A549 (cell line): ENCODE measurements at regions not wholly inside any gene's neighbourhood (a gene's known extent, or its start where the extent isn't known, plus 50 kb on each side); places are given as distances from the start of the nearest gene placed in this dataset.

Experiments
- ATAC-seq, 2 experiments: fragments of 200-7000 bp in 1 of 2; fragments of >200 bp in 1 of 2; cut with Nextera tagmentation in 1 of 2; cut with Tn5 transposase in 1 of 2; 3 replicates each; pipeline versions ENCODE4 v1.8.0 to v1.9.1; 2018 to 2020; ENCODE audit warnings: mild to moderate bottlenecking in 1 of 2, moderate library complexity in 1 of 2
- CTCF ChIA-PET: fragments of 300-600 bp; sonication (Branson Sonifier 250); formaldehyde crosslinking; extraction: SDS; loops from one replicate; lab custom pipeline; 2021; ENCODE audit warnings: antibody characterized with exemption, inconsistent platforms; lab: Yijun Ruan, JAX
- POLR2A ChIA-PET: fragments of 350-600 bp; formaldehyde crosslinking; extraction: SDS; loops from one replicate; lab custom pipeline; 2021; ENCODE audit warnings: antibody characterized with exemption, inconsistent platforms; lab: Yijun Ruan, JAX
- DNase-seq, 2 experiments: peaks; one replicate each; pipeline versions ENCODE4 v3.0.0 to v3.0.0-alpha.2; 2011 to 2016; ENCODE audit warnings: low read depth in 1 of 2, low spot score in 1 of 2
- FAIRE-seq: peaks from 2 replicates; lab custom pipeline; 2011; peaks lifted over from hg19 to GRCh38; lab: Jason Lieb, UNC
- H3K27ac ChIP-seq, 2 experiments: fragments of >200 bp; sonication (Bioruptor Twin); formaldehyde crosslinking; 3 replicates each; pipeline ENCODE4 v1.5.1; 2016 to 2017
- H3K4me1 ChIP-seq: fragments of >200 bp; sonication (Bioruptor Twin); formaldehyde crosslinking; 3 replicates; pipeline ENCODE4 v1.6.1; 2016
- H3K4me2 ChIP-seq: fragments of >200 bp; sonication (Bioruptor Twin); formaldehyde crosslinking; 3 replicates; pipeline ENCODE4 v1.6.1; 2016
- H3K4me3 ChIP-seq: fragments of >200 bp; sonication (Bioruptor Twin); formaldehyde crosslinking; 3 replicates; pipeline ENCODE4 v1.5.1; 2016
- H3K9me3 ChIP-seq: fragments of >200 bp; sonication (Bioruptor Twin); formaldehyde crosslinking; 3 replicates; pipeline ENCODE4 v1.6.1; 2016
- CEBPB ChIP-seq, 2 experiments: fragments of >200 bp in 1 of 2; sonication (Bioruptor Twin) in 1 of 2; formaldehyde crosslinking in 1 of 2; IDR thresholded peaks; 2 replicates each; pipeline ENCODE4 v1.6.1; 2012 to 2016
- CHD2 ChIP-seq: fragments of 150-350 bp; IDR thresholded peaks from 2 replicates; pipeline ENCODE4 v1.6.1; 2014; ENCODE audit warnings: low read length; ENCODE audit not compliant: partially characterized antibody
- EHF ChIP-seq: fragments of 250-450 bp; sonication (Bioruptor Pico); IDR thresholded peaks from 2 replicates; pipeline ENCODE4 v1.5.0; 2020; ENCODE audit warnings: mild to moderate bottlenecking
- EHMT2 ChIP-seq: fragments of 200-600 bp; sonication (generic); IDR thresholded peaks from 2 replicates; pipeline ENCODE4 v1.6.1; 2016; ENCODE audit warnings: antibody characterized with exemption, low read depth, mild to moderate bottlenecking, moderate library complexity
- FOSB ChIP-seq: fragments of 250-450 bp; sonication (Bioruptor Pico); IDR thresholded peaks from 2 replicates; pipeline ENCODE4 v1.5.0; 2020; ENCODE audit warnings: mild to moderate bottlenecking, moderate library complexity
- FOSL2 ChIP-seq, 2 experiments: fragments of 450-650 bp in 1 of 2; fragments of >200 bp in 1 of 2; sonication (Bioruptor Twin) in 1 of 2; formaldehyde crosslinking; IDR thresholded peaks; 2 replicates each; pipeline versions ENCODE4 v1.5.0 to v1.6.1; 2016 to 2020; ENCODE audit warnings: mild to moderate bottlenecking in 1 of 2, moderate library complexity in 1 of 2
- HDAC2 ChIP-seq: fragments of 200-600 bp; sonication (generic); IDR thresholded peaks from 2 replicates; pipeline ENCODE4 v1.6.1; 2016
- HOXA7 ChIP-seq: fragments of 250-450 bp; sonication (Bioruptor Pico); IDR thresholded peaks from 2 replicates; pipeline ENCODE4 v1.5.0; 2020; ENCODE audit warnings: mild to moderate bottlenecking, moderate library complexity
- JUN ChIP-seq, 2 experiments: fragments of >200 bp; sonication (Bioruptor Twin); formaldehyde crosslinking; IDR thresholded peaks; 2 replicates in 1 of 2; 3 replicates in 1 of 2; pipeline ENCODE4 v1.6.1; 2016 to 2017
- KDM1A ChIP-seq: fragments of 200-600 bp; sonication (generic); IDR thresholded peaks from 2 replicates; pipeline ENCODE4 v1.6.1; 2016; ENCODE audit warnings: low read depth, mild to moderate bottlenecking
- KDM5A ChIP-seq: fragments of 200-600 bp; sonication (generic); IDR thresholded peaks from 2 replicates; pipeline ENCODE4 v1.6.1; 2016; ENCODE audit warnings: antibody characterized with exemption, mild to moderate bottlenecking
- MAZ ChIP-seq: fragments of 150-350 bp; IDR thresholded peaks from 2 replicates; pipeline ENCODE4 v1.6.1; 2014; ENCODE audit warnings: antibody characterized with exemption, low read depth, low read length, borderline replicate concordance
- MYC ChIP-seq: IDR thresholded peaks from 2 replicates; pipeline ENCODE4 v1.6.1; 2012; ENCODE audit warnings: mild to moderate bottlenecking, inconsistent platforms, low read length, improper control_type of control experiment, borderline replicate concordance
- NFE2L2 ChIP-seq: fragments of 150-350 bp; conservative IDR thresholded peaks from 2 replicates; pipeline ENCODE4 v1.6.1; 2014; ENCODE audit warnings: low read length
- NPAS2 ChIP-seq: fragments of 250-450 bp; sonication (Bioruptor Pico); IDR thresholded peaks from 2 replicates; pipeline ENCODE4 v1.8.0; 2022; ENCODE audit warnings: mild to moderate bottlenecking, moderate library complexity, borderline replicate concordance
- POLR2AphosphoS2 ChIP-seq: conservative IDR thresholded peaks from 2 replicates; pipeline ENCODE4 v1.6.1; 2012; ENCODE audit warnings: low read length, improper control_type of control experiment, inconsistent platforms
- RFX5 ChIP-seq: fragments of 450-650 bp; IDR thresholded peaks from 2 replicates; pipeline ENCODE4 v1.7.1; 2014; ENCODE audit warnings: antibody characterized with exemption, mild to moderate bottlenecking, moderate library complexity
- SREBF2 ChIP-seq: fragments of 450-650 bp; IDR thresholded peaks from 2 replicates; pipeline ENCODE4 v1.6.1; 2014; ENCODE audit warnings: mild to moderate bottlenecking, moderate library complexity
- TFCP2L1 ChIP-seq: fragments of 250-450 bp; sonication (Bioruptor Pico); IDR thresholded peaks from 2 replicates; pipeline ENCODE4 v1.5.0; 2021; ENCODE audit warnings: mild to moderate bottlenecking
- ZSCAN20 ChIP-seq: fragments of 250-450 bp; sonication (Bioruptor Pico); IDR thresholded peaks from 2 replicates; pipeline ENCODE4 v1.8.0; 2022; ENCODE audit warnings: mild to moderate bottlenecking, moderate library complexity
- WGBS: methylation state at CpG from one replicate; pipeline ENCODE4 v1.1.6; 2017; ENCODE audit errors: missing lambda C conversion rate; 5-methylcytosine and 5-hydroxymethylcytosine counted together
- TF ChIP-seq, protein P1 (sequence below): fragments of >200 bp; sonication (Bioruptor Twin); formaldehyde crosslinking; IDR thresholded peaks from 2 replicates; pipeline ENCODE4 v1.6.1; 2016
- TF ChIP-seq, protein P2 (sequence below): fragments of 200-600 bp; sonication (generic); IDR thresholded peaks from 2 replicates; pipeline ENCODE4 v1.6.1; 2016; ENCODE audit warnings: antibody characterized with exemption, mild to moderate bottlenecking, moderate library complexity
- TF ChIP-seq, protein P3 (sequence below): fragments of 450-650 bp; IDR thresholded peaks from 2 replicates; pipeline ENCODE4 v1.6.1; 2014; ENCODE audit warnings: antibody characterized with exemption

DNA sequence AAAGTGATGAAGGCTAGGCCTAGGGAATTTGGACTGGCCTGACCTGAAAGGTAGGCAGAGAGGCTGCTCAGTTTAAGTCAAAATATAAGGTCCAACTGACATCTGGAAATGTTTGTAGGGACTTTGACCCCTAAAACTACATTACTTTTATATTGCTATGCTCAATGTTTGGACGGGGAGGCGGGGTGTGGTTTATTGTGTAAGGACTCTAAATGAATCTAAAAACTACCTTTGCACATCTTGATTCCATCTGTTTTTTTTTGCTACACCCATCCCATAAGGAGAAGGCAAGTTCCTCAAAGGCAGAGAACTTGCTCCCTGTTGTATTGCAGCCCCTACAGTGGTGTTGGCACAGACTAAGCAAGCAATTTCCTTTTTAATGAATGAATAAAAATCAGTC is 227.1 kb downstream of the HACE1 start:
- 69% methylated on average over 2 of the region's 2 CpGs for WGBS
- Histone ChIP-seq H3K4me3 (no peak overlapping the region), H3K4me2 (no peak overlapping the region), H3K9me3 (no peaks in the 10 kb centered on the region), H3K4me1 (no peaks in the 10 kb centered on the region), H3K27ac (no peak overlapping the region)
- DNase-seq, result no peak
- FAIRE-seq, result no peak
- TF ChIP-seq JUN (IDR thresholded peaks at IDR 0.05) (no peak), EHMT2 (no peak), MAZ (no peak), CEBPB (IDR thresholded peaks at IDR 0.05) (no peak), FOSB (CRISPR knock-in tag) (no peak), CHD2 (no peak), MYC (no peak), POLR2AphosphoS2 (no peak)
- TF ChIP-seq, protein P1, sequence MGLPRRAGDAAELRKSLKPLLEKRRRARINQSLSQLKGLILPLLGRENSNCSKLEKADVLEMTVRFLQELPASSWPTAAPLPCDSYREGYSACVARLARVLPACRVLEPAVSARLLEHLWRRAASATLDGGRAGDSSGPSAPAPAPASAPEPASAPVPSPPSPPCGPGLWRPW, result no peak
- TF ChIP-seq, protein P2, sequence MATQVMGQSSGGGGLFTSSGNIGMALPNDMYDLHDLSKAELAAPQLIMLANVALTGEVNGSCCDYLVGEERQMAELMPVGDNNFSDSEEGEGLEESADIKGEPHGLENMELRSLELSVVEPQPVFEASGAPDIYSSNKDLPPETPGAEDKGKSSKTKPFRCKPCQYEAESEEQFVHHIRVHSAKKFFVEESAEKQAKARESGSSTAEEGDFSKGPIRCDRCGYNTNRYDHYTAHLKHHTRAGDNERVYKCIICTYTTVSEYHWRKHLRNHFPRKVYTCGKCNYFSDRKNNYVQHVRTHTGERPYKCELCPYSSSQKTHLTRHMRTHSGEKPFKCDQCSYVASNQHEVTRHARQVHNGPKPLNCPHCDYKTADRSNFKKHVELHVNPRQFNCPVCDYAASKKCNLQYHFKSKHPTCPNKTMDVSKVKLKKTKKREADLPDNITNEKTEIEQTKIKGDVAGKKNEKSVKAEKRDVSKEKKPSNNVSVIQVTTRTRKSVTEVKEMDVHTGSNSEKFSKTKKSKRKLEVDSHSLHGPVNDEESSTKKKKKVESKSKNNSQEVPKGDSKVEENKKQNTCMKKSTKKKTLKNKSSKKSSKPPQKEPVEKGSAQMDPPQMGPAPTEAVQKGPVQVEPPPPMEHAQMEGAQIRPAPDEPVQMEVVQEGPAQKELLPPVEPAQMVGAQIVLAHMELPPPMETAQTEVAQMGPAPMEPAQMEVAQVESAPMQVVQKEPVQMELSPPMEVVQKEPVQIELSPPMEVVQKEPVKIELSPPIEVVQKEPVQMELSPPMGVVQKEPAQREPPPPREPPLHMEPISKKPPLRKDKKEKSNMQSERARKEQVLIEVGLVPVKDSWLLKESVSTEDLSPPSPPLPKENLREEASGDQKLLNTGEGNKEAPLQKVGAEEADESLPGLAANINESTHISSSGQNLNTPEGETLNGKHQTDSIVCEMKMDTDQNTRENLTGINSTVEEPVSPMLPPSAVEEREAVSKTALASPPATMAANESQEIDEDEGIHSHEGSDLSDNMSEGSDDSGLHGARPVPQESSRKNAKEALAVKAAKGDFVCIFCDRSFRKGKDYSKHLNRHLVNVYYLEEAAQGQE, result no peak
- ChIA-PET POLR2A (no interaction called here), CTCF (no interaction called here)
- ATAC-seq, result no peak

DNA sequence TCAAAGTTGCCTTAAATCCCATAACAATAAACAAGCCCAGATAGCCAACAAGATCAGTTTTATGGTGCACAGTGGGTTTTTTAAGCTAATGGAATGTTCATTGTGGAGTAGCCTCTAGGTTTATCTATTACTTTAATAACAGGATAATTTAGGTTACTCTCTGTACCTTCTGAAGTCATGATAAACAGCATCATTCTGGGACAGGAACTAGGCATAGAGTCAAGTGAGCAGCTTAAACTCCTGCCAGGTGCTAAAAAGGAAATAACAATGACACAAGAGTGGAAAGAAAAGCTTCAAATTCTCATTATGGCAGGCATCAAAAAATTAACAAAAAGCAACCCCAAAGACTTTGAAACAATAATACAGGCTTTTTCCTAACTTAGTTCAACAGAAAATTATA is 228.8 kb downstream of the HACE1 start:
- FAIRE-seq, result no peak
- no peak for TF ChIP-seq KDM1A
- no peak for TF ChIP-seq TFCP2L1 (CRISPR knock-in tag)
- TF ChIP-seq HDAC2, result no peak
- no peak for TF ChIP-seq HOXA7
- no peak for TF ChIP-seq NFE2L2
- Histone ChIP-seq H3K4me1 (no peaks in the 10 kb centered on the region), H3K4me2 (no peak overlapping the region), H3K9me3 (no peaks in the 10 kb centered on the region), H3K27ac (no peak overlapping the region), H3K4me3 (no peak overlapping the region)
- CTCF ChIA-PET, result no interaction called here
- no peak for DNase-seq
- ATAC-seq, result no peak
- POLR2A ChIA-PET, result no interaction called here

DNA sequence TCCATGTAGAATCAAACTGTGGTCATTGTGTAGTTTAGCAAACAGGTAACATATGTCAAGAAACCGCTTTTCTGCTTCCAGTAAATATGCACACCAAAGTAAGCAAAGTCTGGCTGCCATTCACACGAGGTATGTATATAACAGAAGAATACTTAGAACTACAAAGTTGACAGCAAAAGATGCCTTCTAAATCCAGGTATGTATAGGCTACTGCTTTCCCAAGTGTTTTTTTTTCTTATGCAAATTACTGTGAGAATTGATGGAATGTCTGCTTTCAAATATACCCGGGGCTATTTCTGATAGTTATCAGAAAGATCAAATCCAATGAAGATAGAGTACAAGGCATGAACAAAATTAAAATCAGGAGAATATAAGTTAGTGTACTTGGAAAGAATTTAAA is 229.2 kb downstream of the HACE1 start:
- H3K4me3 ChIP-seq, result no peak overlapping the region
- CTCF ChIA-PET, result no interaction called here
- 17% methylated on average over 3 of the region's 3 CpGs for WGBS

DNA sequence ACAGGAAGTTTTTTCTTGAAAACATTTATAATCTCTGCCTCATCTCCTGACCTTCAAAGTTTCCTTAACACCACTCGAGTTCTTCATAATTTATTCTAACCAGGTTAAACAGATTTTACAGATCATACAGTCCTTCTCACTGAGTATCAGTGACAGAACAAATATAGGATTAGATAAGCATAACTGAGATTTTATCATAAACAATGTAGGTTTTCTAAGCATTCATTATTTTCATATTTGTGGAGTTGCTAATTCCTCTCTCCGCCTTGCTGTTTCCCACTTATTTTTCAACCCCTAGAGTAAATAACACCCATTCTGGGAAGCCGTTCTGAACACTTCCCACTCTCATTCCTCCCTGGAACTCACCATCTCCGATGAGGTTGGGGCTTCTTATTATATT is 229.9 kb downstream of the HACE1 start:
- H3K4me2 ChIP-seq, result no peak overlapping the region
- no peak for TF ChIP-seq NPAS2 (CRISPR knock-in tag)
- TF ChIP-seq KDM1A, result no peak
- no peak for TF ChIP-seq EHF (CRISPR knock-in tag)
- no peak for TF ChIP-seq RFX5
- no peak for TF ChIP-seq KDM5A
- no peak for TF ChIP-seq FOSL2 (IDR thresholded peaks at IDR 0.05)
- TF ChIP-seq FOSL2 (CRISPR knock-in tag; IDR thresholded peaks at IDR 0.05), result no peak
- no peak for TF ChIP-seq ZSCAN20
- no peak for TF ChIP-seq FOSB (CRISPR knock-in tag)
- TF ChIP-seq, all 56 proteins: peak for 0
- no peaks in the 10 kb centered on the region for H3K4me1 ChIP-seq
- ChIA-PET POLR2A (no interaction called here), CTCF (no interaction called here)
- ATAC-seq, result no peak
- H3K27ac ChIP-seq, result no peak overlapping the region
- DNase-seq, result no peak
- 37% methylated on average over 4 of the region's 4 CpGs for WGBS
- no peaks in the 10 kb centered on the region for H3K9me3 ChIP-seq
- no peak for FAIRE-seq
- H3K4me3 ChIP-seq, result no peak overlapping the region

More for the DNA sequence above, 229.2 kb downstream of the HACE1 start:
- Histone ChIP-seq H3K4me2 (no peak overlapping the region), H3K27ac (no peak overlapping the region), H3K4me1 (no peaks in the 10 kb centered on the region), H3K9me3 (no peaks in the 10 kb centered on the region)
- TF ChIP-seq EHF (CRISPR knock-in tag), result no peak
- TF ChIP-seq, protein P3, sequence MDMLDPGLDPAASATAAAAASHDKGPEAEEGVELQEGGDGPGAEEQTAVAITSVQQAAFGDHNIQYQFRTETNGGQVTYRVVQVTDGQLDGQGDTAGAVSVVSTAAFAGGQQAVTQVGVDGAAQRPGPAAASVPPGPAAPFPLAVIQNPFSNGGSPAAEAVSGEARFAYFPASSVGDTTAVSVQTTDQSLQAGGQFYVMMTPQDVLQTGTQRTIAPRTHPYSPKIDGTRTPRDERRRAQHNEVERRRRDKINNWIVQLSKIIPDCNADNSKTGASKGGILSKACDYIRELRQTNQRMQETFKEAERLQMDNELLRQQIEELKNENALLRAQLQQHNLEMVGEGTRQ, result no peak
- no peak for TF ChIP-seq SREBF2
- no peak for TF ChIP-seq FOSB (CRISPR knock-in tag)
- POLR2A ChIA-PET, result no interaction called here
- DNase-seq, result no peak
- ATAC-seq, result no peak
- no peak for FAIRE-seq
